HepG2 (cell line): ENCODE measurements at regions not wholly inside any gene's neighbourhood (a gene's known extent, or its start where the extent isn't known, plus 50 kb on each side); places are given as distances from the start of the nearest gene placed in this dataset.

ENCODE experiments used
- JARID2 ChIP-seq: sonication (generic); formaldehyde crosslinking; IDR thresholded peaks from 2 replicates; pipeline ENCODE4 v1.8.1; 2023; ENCODE audit warnings: missing genetic modification reagents, inconsistent platforms; ENCODE audit not compliant: insufficient replicate concordance
- NFYB ChIP-seq: sonication (generic); formaldehyde crosslinking; IDR thresholded peaks from 2 replicates; pipeline ENCODE4 v1.4.0; 2020; ENCODE audit warnings: missing genetic modification reagents
- RAD21 ChIP-seq: fragments of 450-650 bp; formaldehyde crosslinking; IDR thresholded peaks from 2 replicates; pipeline ENCODE4 v1.5.0; 2020; ENCODE audit warnings: mild to moderate bottlenecking
- RFX5 ChIP-seq: IDR thresholded peaks from 2 replicates; pipeline ENCODE4 v1.6.1; 2011; ENCODE audit warnings: low read depth, low read length, improper control_type of control experiment
- STAT5B ChIP-seq: sonication (generic); formaldehyde crosslinking; IDR thresholded peaks from 2 replicates; pipeline ENCODE4 v1.4.0; 2020; ENCODE audit warnings: missing genetic modification reagents
- ZKSCAN1 ChIP-seq: fragments of 150-350 bp; IDR thresholded peaks from 2 replicates; pipeline ENCODE4 v1.6.1; 2014; ENCODE audit warnings: low read length
- ZNF484 ChIP-seq: sonication (generic); formaldehyde crosslinking; IDR thresholded peaks from 2 replicates; pipeline ENCODE4 v1.5.1; 2020; ENCODE audit warnings: mild to moderate bottlenecking, low read depth, missing genetic modification reagents, borderline replicate concordance
- ZNF547 ChIP-seq: sonication (generic); formaldehyde crosslinking; IDR thresholded peaks from 2 replicates; pipeline ENCODE4 v1.5.1; 2020; ENCODE audit warnings: mild to moderate bottlenecking, missing genetic modification reagents
- ZSCAN20 ChIP-seq: sonication (generic); formaldehyde crosslinking; IDR thresholded peaks from 2 replicates; pipeline ENCODE4 v1.4.0; 2020; ENCODE audit warnings: missing genetic modification reagents, mild to moderate bottlenecking, borderline replicate concordance
- TF ChIP-seq, protein P1 (sequence below): sonication (generic); formaldehyde crosslinking; IDR thresholded peaks from 2 replicates; pipeline ENCODE4 v1.5.0; 2020; ENCODE audit warnings: missing genetic modification reagents
- TF ChIP-seq, protein P2 (sequence below): sonication (generic); formaldehyde crosslinking; IDR thresholded peaks from 2 replicates; pipeline ENCODE4 v1.4.0; 2020; ENCODE audit warnings: missing genetic modification reagents, borderline replicate concordance
- TF ChIP-seq, protein P3 (sequence below): sonication (generic); formaldehyde crosslinking; IDR thresholded peaks from one replicate; pipeline ENCODE4 v1.5.1; 2020; ENCODE audit warnings: mild to moderate bottlenecking, missing genetic modification reagents; ENCODE audit errors: not compliant biosample characterization
- TF ChIP-seq, protein P4 (sequence below): sonication (generic); formaldehyde crosslinking; IDR thresholded peaks from 2 replicates; pipeline ENCODE4 v1.8.0; 2022; ENCODE audit warnings: mild to moderate bottlenecking, missing genetic modification reagents, borderline replicate concordance
- TF ChIP-seq, protein P5 (sequence below): sonication (generic); formaldehyde crosslinking; IDR thresholded peaks from 2 replicates; pipeline ENCODE4 v1.5.0; 2020; ENCODE audit warnings: missing genetic modification reagents

DNA sequence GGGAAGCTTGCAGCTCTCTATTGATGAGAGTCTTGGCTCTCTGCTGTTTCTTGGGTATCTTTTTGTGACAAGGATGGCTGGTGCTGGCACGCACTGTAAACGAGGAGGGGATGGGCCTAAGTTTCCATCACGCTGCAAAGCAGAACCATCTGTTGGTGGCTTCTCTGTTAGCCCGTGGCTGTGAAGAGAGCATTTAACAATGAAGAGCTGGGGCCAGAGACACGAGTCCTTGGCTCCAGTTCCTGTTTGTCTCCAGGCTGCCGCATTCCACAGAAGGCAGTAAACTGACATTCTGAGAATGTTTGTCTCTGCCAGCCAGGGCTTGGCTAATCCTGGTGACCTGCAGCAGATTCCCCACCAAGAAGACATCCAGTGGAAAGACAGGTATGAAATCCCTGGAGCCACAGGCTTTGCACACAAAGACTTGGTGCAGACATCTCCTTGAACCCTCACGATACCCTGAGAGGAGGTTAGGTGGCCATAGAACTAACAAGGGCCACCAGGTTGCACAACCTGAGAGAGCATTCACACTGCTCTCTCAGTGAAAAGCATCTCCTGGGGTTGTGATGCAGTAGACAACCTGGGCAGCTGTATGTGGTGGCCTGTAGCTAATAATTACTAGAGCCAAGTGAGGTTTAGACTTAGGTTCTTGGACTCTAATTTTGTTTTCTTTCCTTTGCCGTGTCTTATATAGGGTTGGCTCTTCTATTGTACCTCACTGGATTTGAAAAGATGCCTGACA lies 130.9 kb downstream of the ASB7 start:
- no peak for TF ChIP-seq STAT5B
- no peak for TF ChIP-seq ZNF547 (CRISPR knock-in tag)
- TF ChIP-seq ZKSCAN1: no peak
- TF ChIP-seq, protein P1, sequence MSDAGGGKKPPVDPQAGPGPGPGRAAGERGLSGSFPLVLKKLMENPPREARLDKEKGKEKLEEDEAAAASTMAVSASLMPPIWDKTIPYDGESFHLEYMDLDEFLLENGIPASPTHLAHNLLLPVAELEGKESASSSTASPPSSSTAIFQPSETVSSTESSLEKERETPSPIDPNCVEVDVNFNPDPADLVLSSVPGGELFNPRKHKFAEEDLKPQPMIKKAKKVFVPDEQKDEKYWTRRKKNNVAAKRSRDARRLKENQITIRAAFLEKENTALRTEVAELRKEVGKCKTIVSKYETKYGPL (CRISPR knock-in tag): no peak
- TF ChIP-seq RFX5: no peak
- TF ChIP-seq, protein P2, sequence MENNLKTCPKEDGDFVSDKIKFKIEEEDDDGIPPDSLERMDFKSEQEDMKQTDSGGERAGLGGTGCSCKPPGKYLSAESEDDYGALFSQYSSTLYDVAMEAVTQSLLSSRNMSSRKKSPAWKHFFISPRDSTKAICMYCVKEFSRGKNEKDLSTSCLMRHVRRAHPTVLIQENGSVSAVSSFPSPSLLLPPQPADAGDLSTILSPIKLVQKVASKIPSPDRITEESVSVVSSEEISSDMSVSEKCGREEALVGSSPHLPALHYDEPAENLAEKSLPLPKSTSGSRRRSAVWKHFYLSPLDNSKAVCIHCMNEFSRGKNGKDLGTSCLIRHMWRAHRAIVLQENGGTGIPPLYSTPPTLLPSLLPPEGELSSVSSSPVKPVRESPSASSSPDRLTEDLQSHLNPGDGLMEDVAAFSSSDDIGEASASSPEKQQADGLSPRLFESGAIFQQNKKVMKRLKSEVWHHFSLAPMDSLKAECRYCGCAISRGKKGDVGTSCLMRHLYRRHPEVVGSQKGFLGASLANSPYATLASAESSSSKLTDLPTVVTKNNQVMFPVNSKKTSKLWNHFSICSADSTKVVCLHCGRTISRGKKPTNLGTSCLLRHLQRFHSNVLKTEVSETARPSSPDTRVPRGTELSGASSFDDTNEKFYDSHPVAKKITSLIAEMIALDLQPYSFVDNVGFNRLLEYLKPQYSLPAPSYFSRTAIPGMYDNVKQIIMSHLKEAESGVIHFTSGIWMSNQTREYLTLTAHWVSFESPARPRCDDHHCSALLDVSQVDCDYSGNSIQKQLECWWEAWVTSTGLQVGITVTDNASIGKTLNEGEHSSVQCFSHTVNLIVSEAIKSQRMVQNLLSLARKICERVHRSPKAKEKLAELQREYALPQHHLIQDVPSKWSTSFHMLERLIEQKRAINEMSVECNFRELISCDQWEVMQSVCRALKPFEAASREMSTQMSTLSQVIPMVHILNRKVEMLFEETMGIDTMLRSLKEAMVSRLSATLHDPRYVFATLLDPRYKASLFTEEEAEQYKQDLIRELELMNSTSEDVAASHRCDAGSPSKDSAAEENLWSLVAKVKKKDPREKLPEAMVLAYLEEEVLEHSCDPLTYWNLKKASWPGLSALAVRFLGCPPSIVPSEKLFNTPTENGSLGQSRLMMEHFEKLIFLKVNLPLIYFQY (CRISPR knock-in tag): no peak
- no peak for TF ChIP-seq ZSCAN20 (CRISPR knock-in tag)
- TF ChIP-seq, protein P3, sequence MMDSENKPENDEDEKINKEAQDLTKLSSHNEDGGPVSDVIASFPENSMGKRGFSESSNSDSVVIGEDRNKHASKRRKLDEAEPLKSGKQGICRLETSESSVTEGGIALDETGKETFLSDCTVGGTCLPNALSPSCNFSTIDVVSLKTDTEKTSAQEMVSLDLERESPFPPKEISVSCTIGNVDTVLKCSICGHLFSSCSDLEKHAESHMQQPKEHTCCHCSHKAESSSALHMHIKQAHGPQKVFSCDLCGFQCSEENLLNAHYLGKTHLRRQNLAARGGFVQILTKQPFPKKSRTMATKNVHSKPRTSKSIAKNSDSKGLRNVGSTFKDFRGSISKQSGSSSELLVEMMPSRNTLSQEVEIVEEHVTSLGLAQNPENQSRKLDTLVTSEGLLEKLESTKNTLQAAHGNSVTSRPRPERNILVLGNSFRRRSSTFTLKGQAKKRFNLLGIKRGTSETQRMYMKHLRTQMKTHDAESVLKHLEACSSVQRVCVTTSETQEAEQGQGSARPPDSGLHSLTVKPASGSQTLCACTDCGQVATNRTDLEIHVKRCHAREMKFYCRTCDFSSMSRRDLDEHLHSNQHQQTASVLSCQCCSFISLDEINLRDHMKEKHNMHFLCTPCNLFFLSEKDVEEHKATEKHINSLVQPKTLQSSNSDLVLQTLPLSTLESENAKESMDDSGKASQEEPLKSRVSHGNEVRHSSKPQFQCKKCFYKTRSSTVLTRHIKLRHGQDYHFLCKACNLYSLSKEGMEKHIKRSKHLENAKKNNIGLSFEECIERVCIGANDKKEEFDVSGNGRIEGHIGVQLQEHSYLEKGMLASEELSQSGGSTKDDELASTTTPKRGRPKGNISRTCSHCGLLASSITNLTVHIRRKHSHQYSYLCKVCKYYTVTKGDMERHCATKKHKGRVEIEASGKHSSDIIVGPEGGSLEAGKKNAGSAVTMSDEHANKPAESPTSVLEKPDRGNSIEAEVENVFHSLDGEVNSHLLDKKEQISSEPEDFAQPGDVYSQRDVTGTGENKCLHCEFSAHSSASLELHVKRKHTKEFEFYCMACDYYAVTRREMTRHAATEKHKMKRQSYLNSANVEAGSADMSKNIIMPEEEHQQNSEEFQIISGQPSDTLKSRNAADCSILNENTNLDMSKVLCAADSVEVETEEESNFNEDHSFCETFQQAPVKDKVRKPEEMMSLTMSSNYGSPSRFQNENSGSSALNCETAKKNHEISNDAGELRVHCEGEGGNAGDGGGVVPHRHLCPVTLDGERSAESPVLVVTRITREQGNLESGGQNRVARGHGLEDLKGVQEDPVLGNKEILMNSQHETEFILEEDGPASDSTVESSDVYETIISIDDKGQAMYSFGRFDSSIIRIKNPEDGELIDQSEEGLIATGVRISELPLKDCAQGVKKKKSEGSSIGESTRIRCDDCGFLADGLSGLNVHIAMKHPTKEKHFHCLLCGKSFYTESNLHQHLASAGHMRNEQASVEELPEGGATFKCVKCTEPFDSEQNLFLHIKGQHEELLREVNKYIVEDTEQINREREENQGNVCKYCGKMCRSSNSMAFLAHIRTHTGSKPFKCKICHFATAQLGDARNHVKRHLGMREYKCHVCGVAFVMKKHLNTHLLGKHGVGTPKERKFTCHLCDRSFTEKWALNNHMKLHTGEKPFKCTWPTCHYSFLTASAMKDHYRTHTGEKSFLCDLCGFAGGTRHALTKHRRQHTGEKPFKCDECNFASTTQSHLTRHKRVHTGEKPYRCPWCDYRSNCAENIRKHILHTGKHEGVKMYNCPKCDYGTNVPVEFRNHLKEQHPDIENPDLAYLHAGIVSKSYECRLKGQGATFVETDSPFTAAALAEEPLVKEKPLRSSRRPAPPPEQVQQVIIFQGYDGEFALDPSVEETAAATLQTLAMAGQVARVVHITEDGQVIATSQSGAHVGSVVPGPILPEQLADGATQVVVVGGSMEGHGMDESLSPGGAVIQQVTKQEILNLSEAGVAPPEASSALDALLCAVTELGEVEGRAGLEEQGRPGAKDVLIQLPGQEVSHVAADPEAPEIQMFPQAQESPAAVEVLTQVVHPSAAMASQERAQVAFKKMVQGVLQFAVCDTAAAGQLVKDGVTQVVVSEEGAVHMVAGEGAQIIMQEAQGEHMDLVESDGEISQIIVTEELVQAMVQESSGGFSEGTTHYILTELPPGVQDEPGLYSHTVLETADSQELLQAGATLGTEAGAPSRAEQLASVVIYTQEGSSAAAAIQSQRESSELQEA: no peak
- TF ChIP-seq, protein P4, sequence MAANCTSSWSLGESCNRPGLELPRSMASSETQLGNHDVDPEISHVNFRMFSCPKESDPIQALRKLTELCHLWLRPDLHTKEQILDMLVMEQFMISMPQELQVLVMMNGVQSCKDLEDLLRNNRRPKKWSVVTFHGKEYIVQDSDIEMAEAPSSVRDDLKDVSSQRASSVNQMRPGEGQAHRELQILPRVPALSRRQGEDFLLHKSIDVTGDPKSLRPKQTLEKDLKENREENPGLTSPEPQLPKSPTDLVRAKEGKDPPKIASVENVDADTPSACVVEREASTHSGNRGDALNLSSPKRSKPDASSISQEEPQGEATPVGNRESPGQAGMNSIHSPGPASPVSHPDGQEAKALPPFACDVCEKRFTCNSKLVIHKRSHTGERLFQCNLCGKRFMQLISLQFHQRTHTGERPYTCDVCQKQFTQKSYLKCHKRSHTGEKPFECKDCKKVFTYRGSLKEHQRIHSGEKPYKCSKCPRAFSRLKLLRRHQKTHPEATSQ (CRISPR knock-in tag): no peak
- TF ChIP-seq, protein P5, sequence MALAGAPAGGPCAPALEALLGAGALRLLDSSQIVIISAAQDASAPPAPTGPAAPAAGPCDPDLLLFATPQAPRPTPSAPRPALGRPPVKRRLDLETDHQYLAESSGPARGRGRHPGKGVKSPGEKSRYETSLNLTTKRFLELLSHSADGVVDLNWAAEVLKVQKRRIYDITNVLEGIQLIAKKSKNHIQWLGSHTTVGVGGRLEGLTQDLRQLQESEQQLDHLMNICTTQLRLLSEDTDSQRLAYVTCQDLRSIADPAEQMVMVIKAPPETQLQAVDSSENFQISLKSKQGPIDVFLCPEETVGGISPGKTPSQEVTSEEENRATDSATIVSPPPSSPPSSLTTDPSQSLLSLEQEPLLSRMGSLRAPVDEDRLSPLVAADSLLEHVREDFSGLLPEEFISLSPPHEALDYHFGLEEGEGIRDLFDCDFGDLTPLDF (CRISPR knock-in tag): no peak
- no peak for TF ChIP-seq NFYB
- TF ChIP-seq RAD21 (CRISPR knock-in tag): no peak
- no peak for TF ChIP-seq JARID2 (CRISPR knock-in tag)
- TF ChIP-seq ZNF484: no peak
